HCT116 (cell line): ENCODE measurements at regions not wholly inside any gene's neighbourhood (a gene's known extent, or its start where the extent isn't known, plus 50 kb on each side); places are given as distances from the start of the nearest gene placed in this dataset.

Experiments used
- CEBPB ChIP-seq: IDR thresholded peaks from 2 replicates; pipeline ENCODE4 v1.6.1; 2012; ENCODE audit warnings: low read depth
- ELF1 ChIP-seq: IDR thresholded peaks from 2 replicates; pipeline ENCODE4 v1.6.1; 2012; ENCODE audit warnings: low read depth, borderline replicate concordance
- EZH2 ChIP-seq: fragments of 200-600 bp; sonication (generic); IDR thresholded peaks from 2 replicates; pipeline ENCODE4 v1.6.1; 2017; ENCODE audit warnings: antibody characterized with exemption, mixed run types
- POLR2A ChIP-seq: IDR thresholded peaks from 2 replicates; pipeline ENCODE4 v1.7.0; 2011; ENCODE audit warnings: borderline replicate concordance; ENCODE audit not compliant: insufficient read depth, insufficient read length; ENCODE audit errors: extremely low read depth
- POLR2AphosphoS5 ChIP-seq: IDR thresholded peaks from 2 replicates; pipeline ENCODE4 v1.6.1; 2011; ENCODE audit warnings: mild to moderate bottlenecking, low read depth, low read length, moderate library complexity
- RAD21 ChIP-seq: IDR thresholded peaks from 2 replicates; pipeline ENCODE4 v1.6.1; 2012; ENCODE audit warnings: low read depth, mild to moderate bottlenecking
- SP1 ChIP-seq: IDR thresholded peaks from 2 replicates; pipeline ENCODE4 v1.6.1; 2012; ENCODE audit warnings: low read depth
- TCF7L2 ChIP-seq: IDR thresholded peaks from 2 replicates; pipeline ENCODE4 v1.7.0; 2011; ENCODE audit warnings: borderline replicate concordance, inconsistent platforms; ENCODE audit not compliant: insufficient read depth, insufficient read length; ENCODE audit errors: extremely low read depth
- YY1 ChIP-seq: IDR thresholded peaks from 2 replicates; pipeline ENCODE4 v1.6.1; 2011; ENCODE audit warnings: low read length, low read depth, moderate library complexity, mild to moderate bottlenecking; ENCODE audit not compliant: insufficient replicate concordance; ENCODE audit errors: extremely low read depth
- ZFX ChIP-seq: fragments of 450-650 bp; IDR thresholded peaks from 2 replicates; pipeline ENCODE4 v1.6.1; 2017
- TF ChIP-seq, protein P1 (sequence below), 3 experiments: fragments of 200-600 bp in 1 of 3; sonication (generic) in 1 of 3; IDR thresholded peaks in 2 of 3; conservative IDR thresholded peaks in 1 of 3; 2 replicates each; pipeline ENCODE4 v1.5.1; 2012 to 2017; ENCODE audit warnings: low read depth in 2 of 3, low read length in 2 of 3, antibody characterized with exemption in 1 of 3, borderline replicate concordance in 1 of 3, control low read depth in 1 of 3, mild to moderate bottlenecking in 1 of 3, mixed read lengths in 1 of 3, mixed run types in 1 of 3, moderate library complexity in 1 of 3; ENCODE audit not compliant: insufficient read depth in 1 of 3
- TF ChIP-seq, protein P2 (sequence below): IDR thresholded peaks from 2 replicates; pipeline ENCODE4 v1.6.1; 2012; ENCODE audit warnings: low read depth
- TF ChIP-seq, protein P3 (sequence below): IDR thresholded peaks from 2 replicates; pipeline ENCODE4 v1.6.1; 2012
- TF ChIP-seq, protein P4 (sequence below): IDR thresholded peaks from 2 replicates; pipeline ENCODE4 v1.6.1; 2012

DNA sequence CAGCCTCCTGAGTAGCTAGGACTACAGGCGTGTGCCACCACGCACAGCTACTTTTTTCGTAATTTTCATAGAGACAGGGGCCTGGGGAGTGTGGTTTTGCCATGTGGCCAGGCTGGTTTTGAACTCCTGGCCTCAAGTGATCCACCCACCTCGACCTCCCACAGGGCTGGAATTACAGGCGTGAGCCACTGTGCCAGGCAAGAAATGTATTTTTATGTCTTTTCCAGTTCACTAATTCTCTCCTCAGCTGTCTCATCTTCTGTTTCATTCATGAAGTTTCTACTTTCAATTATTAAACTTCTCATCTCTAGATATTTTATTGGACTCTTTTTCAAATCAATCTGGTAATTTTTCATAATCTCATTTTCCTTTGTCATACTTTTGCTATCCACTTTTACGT, 72.1 kb upstream of the DISP3 start:
- TF ChIP-seq, protein P1, sequence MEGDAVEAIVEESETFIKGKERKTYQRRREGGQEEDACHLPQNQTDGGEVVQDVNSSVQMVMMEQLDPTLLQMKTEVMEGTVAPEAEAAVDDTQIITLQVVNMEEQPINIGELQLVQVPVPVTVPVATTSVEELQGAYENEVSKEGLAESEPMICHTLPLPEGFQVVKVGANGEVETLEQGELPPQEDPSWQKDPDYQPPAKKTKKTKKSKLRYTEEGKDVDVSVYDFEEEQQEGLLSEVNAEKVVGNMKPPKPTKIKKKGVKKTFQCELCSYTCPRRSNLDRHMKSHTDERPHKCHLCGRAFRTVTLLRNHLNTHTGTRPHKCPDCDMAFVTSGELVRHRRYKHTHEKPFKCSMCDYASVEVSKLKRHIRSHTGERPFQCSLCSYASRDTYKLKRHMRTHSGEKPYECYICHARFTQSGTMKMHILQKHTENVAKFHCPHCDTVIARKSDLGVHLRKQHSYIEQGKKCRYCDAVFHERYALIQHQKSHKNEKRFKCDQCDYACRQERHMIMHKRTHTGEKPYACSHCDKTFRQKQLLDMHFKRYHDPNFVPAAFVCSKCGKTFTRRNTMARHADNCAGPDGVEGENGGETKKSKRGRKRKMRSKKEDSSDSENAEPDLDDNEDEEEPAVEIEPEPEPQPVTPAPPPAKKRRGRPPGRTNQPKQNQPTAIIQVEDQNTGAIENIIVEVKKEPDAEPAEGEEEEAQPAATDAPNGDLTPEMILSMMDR (IDR thresholded peaks at IDR 0.05 in 2 of 3, conservative IDR thresholded peaks at IDR 0.05 in 1 of 3; ENCODE audit: borderline replicate concordance in 1 of 3, insufficient read depth in 1 of 3, low read depth in 2 of 3, low read length in 2 of 3) = no peak
- TF ChIP-seq POLR2A (no peak), CEBPB (no peak), RAD21 (no peak), TCF7L2 (no peak), POLR2AphosphoS5 (no peak), ELF1 (no peak), ZFX (no peak), YY1 (no peak), SP1 (no peak), EZH2 (no peak)
- TF ChIP-seq, protein P2, sequence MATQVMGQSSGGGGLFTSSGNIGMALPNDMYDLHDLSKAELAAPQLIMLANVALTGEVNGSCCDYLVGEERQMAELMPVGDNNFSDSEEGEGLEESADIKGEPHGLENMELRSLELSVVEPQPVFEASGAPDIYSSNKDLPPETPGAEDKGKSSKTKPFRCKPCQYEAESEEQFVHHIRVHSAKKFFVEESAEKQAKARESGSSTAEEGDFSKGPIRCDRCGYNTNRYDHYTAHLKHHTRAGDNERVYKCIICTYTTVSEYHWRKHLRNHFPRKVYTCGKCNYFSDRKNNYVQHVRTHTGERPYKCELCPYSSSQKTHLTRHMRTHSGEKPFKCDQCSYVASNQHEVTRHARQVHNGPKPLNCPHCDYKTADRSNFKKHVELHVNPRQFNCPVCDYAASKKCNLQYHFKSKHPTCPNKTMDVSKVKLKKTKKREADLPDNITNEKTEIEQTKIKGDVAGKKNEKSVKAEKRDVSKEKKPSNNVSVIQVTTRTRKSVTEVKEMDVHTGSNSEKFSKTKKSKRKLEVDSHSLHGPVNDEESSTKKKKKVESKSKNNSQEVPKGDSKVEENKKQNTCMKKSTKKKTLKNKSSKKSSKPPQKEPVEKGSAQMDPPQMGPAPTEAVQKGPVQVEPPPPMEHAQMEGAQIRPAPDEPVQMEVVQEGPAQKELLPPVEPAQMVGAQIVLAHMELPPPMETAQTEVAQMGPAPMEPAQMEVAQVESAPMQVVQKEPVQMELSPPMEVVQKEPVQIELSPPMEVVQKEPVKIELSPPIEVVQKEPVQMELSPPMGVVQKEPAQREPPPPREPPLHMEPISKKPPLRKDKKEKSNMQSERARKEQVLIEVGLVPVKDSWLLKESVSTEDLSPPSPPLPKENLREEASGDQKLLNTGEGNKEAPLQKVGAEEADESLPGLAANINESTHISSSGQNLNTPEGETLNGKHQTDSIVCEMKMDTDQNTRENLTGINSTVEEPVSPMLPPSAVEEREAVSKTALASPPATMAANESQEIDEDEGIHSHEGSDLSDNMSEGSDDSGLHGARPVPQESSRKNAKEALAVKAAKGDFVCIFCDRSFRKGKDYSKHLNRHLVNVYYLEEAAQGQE = no peak
- TF ChIP-seq, protein P3, sequence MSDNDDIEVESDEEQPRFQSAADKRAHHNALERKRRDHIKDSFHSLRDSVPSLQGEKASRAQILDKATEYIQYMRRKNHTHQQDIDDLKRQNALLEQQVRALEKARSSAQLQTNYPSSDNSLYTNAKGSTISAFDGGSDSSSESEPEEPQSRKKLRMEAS = no peak
- TF ChIP-seq, protein P4, sequence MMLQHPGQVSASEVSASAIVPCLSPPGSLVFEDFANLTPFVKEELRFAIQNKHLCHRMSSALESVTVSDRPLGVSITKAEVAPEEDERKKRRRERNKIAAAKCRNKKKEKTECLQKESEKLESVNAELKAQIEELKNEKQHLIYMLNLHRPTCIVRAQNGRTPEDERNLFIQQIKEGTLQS = no peak
